22Rv1 (cell line): ENCODE measurements at regions not wholly inside any gene's neighbourhood (a gene's known extent, or its start where the extent isn't known, plus 50 kb on each side); places are given as distances from the start of the nearest gene placed in this dataset.

Experiments
- CTCF ChIP-seq: fragments of 450-650 bp; IDR thresholded peaks from 2 replicates; pipeline ENCODE4 v1.5.1; 2017; ENCODE audit warnings: mild to moderate bottlenecking
- ZFX ChIP-seq: fragments of 450-650 bp; IDR thresholded peaks from 2 replicates; pipeline ENCODE4 v1.6.1; 2017; ENCODE audit warnings: antibody characterized with exemption, borderline replicate concordance

GRCh38 chr6:71486461-71486860 lies 197.8 kb downstream of the OGFRL1 start:
- TF ChIP-seq CTCF (no peak), ZFX (no peak)
